GM12892 (cell line): ENCODE measurements at regions not wholly inside any gene's neighbourhood (a gene's known extent, or its start where the extent isn't known, plus 50 kb on each side); places are given as distances from the start of the nearest gene placed in this dataset.

Experiments
- DNase-seq: peaks from one replicate; pipeline ENCODE4 v3.0.0; 2011; ENCODE audit not compliant: insufficient read length
- FAIRE-seq: peaks from 2 replicates; lab custom pipeline; 2011; peaks lifted over from hg19 to GRCh38; lab: Jason Lieb, UNC
- POLR2A ChIP-seq: IDR thresholded peaks from 2 replicates; pipeline ENCODE4 v1.6.1; 2011; ENCODE audit warnings: low read depth, low read length, control low read depth
- POLR2AphosphoS5 ChIP-seq: IDR thresholded peaks from 2 replicates; pipeline ENCODE4 v1.6.1; 2011; ENCODE audit warnings: low read depth, low read length, control low read depth
- TAF1 ChIP-seq: IDR thresholded peaks from 2 replicates; pipeline ENCODE4 v1.6.1; 2011; ENCODE audit warnings: low read depth, mild to moderate bottlenecking, control low read depth, low read length, borderline replicate concordance

DNA sequence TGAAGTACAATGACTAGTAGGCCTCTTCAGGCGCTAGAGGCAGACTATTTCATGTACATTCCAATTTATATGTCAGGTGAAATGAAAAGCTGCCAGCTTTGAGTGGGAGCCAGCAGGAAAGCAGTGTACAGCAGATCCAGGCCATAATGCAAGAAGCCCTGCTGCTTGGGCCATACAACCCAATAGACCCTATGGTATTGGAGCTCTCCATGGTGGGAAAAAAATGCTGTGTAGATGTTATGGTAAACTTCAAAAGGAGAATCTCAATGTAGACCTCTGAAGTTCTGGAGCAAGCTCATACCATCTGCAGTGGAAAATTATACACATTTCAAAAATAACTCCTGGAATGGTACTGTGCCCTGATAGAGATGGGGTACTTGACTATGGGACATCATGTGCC, 71.5 kb upstream of the CD82 start:
- no peak for TF ChIP-seq POLR2AphosphoS5
- no peak for TF ChIP-seq POLR2A
- TF ChIP-seq TAF1: no peak
- DNase-seq: no peak
- no peak for FAIRE-seq

DNA sequence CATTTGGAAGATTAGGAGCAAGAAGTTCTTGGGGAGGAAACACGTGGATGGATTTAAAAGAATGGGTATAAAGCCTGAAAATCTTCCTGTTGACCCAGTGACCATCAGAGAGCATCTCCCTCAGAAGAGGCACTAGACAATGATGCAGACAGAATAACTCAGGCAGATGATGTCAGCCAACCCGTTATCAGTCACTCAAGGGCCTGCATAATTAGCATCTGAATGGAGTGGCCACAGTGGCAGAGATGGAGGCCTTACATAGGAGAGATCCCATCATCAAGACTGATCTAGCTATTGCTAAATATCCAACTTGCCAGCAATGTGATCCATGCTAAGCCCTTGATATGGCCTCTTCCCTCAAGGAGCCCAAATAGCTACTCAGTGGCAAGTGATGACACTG, 70.7 kb upstream of the CD82 start:
- no peak for FAIRE-seq

DNA sequence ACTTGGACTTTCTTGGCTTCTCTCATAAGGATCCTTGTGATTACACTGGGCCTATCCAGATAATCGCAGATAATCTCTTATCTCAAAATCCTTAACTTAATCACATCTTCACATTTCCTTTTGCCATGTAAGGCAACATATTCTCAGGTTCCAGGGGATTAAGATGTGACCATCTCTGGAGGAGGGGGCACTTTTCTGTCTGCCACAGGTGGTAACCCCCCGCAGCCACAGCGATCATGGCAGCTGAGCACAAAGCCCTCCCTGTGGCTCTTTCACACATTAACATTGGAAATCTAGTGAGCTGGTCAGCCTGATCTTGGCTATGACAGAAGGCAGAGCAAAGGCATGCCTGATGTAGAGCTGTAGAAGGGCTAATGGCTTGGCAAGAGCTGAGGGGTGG, 69.1 kb upstream of the CD82 start:
- no peak for TF ChIP-seq POLR2A
- no peak for TF ChIP-seq TAF1
- no peak for TF ChIP-seq POLR2AphosphoS5
- DNase-seq (no peak), FAIRE-seq (no peak)

More for the DNA sequence above, 70.7 kb upstream of the CD82 start:
- DNase-seq: no peak
- TF ChIP-seq POLR2AphosphoS5: no peak
- no peak for TF ChIP-seq POLR2A
- no peak for TF ChIP-seq TAF1

DNA sequence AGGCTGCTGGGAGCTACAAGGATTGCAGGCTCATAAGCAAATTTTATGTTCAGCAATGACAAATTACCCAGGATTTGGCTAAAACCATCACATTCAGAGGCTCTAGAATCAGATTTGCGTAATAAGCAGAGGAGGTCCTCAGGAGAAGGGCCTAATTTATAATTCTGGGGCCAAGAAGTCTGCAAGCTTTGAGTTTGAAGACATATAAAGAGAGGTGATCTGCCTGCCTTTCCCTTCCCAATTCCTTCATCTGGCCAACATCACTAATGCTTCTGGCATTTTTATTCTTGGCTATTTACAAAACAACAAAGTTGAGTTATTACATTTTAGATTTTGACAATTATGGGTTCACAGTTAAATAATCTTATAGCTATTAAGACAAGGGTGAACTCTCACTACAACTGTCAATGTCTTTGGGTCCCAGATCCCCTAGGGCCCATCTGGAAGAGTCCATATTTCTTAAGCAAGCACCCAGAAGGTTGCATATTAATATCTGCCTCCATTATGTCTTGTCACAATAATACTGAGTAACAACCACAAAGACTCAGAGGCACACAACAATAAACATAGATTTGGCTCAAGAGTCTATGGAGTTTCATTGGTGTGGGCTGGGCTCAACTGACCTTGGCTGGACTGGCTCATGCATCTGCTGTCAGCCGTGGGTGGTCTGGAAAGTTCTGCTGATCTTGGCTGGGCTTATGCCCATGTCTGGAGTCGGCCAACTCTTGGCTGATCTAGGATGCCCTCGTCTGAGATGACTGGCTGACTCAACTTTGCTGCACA, 67.2 kb upstream of the CD82 start:
- FAIRE-seq (peak; percentile 48), DNase-seq (no peak)
- TF ChIP-seq TAF1 (no peak), POLR2A (no peak), POLR2AphosphoS5 (no peak)

DNA sequence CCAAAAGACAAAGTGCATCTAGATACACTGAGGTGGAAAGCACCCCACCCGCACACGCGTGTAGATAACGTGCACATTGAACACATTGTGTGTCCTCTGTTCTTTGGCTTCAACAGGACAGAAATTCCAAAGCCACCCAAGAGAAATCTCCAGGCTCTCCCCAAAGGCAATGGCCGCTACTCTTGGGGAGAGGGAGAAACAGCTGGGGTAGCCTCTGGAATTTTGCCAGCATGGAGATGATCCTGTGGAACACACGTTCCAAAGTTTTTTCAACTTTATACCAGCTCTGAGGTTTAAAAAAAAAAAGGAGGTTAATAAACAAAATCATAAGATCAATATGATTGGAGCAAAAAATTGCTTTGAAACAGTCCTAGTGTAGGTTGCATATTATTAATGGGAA, 63.0 kb upstream of the CD82 start:
- TF ChIP-seq POLR2A (no peak), POLR2AphosphoS5 (no peak), TAF1 (no peak)
- no peak for FAIRE-seq

DNA sequence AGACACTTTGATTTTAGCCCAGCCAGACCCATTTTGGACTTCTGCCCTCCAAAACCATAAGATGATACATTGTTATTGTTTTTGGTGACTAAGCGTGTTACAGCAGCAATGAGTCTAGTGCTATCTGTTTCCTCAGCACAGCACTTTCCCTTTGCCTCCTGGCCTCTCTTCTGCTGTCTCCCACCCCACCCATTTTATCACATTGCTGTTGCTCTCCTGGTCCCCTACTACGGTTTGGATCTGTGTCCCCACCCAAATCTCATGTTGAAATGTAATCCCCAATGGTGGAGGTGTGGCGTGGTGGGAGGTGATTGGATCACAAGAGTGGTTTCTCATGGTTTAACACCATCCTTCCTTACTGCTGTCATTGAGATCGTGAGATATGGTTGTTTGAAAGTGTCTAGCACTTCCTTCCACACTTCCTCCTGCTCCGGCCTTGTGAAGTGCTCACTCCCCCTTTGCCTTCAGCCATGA, 59.8 kb upstream of the CD82 start:
- DNase-seq (no peak), FAIRE-seq (peak; percentile 14)
- TF ChIP-seq POLR2AphosphoS5: no peak
- TF ChIP-seq POLR2A: no peak
- TF ChIP-seq TAF1: no peak

More for the DNA sequence above, 63.0 kb upstream of the CD82 start:
- no peak for DNase-seq

DNA sequence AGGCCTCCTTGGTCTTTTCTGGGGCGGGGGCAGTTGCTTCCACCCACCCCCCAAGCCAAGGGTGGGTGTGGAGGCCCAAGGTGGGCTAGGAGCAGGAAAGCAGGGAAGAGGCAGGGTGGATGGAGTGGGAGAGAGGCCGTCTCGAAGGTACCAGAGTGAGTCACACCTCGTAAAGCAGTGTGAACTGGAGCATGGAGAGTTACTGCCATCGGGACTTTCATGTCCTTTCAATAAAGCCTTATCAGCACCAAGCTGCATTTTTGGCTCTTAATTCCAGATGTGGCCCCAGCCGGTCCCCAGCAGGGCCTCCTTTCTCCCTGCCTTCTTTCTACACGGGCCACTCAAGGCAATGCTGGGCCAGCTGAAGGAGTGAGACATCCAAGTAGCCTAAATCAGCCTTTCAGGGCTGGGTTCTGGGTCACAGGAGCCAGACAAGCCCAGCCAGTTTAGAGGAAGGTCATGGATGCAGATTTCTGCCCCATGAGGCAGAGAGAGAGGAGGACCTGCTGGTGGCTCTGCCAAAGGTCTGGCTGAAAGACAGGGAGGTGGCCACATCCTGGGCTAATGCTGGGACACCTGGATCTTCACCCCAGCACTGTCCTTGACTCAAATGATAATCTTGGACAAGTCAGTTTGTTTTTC, 59.0 kb upstream of the CD82 start:
- TF ChIP-seq POLR2AphosphoS5: no peak
- TF ChIP-seq TAF1: no peak
- no peak for TF ChIP-seq POLR2A
- DNase-seq (no peak), FAIRE-seq (no peak)

DNA sequence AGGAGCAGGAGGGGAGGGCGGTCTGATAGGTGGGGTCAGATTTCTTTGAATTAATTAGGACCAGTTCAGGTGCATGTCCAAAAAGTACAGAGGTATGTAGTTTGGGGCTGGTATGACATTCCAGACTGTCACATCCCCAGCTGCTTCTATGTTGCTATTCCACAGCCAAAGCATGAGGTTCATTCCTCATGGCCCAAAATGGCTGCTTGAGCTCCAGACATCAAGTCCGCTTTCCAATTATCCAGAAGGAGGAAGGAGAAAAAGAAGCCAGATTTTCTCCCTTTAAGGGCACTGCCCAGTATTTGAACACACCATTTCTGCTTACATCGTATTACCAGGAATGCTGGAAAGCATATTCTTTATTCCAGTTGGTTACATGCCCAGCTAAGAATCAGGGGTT, 58.0 kb upstream of the CD82 start:
- DNase-seq: no peak
- no peak for TF ChIP-seq TAF1
- no peak for TF ChIP-seq POLR2A
- no peak for FAIRE-seq

DNA sequence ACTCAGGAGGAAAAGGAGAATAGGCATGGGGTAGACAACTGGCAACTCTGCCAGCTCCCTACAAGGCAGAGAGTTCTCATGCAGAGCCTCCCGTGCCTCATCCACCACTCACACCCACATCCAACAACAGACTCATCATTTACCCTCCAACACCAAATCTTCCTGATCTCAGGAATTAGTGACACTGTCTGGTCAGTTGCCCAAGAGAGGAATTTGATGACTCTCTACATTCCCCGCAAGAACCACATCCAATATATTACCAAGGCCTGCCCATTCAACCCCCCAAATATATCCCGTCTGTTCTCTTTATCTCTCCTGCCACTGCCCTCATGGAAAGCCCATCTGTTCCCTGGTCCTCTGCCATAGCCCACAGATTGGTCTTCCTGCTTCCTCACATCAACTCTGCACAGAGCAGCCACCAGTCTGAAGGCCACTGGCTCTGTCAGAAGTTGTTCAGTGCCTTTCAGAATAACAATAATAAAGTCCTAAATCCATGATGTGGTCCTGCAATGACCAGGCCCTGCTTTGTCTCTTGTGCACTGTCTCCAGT, 57.5 kb upstream of the CD82 start:
- no peak for DNase-seq
- FAIRE-seq: no peak
- TF ChIP-seq POLR2AphosphoS5: no peak

DNA sequence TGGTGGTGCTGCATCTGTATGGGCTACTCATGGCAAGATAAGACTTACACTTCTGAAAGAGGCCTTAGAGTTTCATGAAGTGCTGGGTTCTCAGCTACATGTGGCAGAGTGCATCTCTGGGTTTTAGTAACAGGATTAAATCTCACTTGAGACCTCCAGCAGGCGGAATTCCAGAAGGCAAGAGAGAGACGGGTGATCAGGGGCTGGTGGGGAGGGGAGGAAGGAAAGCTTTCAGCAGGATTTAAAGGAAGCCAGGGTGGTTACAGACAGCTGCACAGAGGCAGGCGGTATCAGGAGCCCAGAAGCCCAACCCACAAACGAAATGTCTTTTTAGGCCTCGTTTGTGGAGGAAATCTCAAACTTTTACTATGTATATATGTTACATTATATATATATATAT, 56.2 kb upstream of the CD82 start:
- TF ChIP-seq POLR2A: no peak
- TF ChIP-seq TAF1: no peak
- no peak for TF ChIP-seq POLR2AphosphoS5
- no peak for FAIRE-seq
- DNase-seq: no peak

DNA sequence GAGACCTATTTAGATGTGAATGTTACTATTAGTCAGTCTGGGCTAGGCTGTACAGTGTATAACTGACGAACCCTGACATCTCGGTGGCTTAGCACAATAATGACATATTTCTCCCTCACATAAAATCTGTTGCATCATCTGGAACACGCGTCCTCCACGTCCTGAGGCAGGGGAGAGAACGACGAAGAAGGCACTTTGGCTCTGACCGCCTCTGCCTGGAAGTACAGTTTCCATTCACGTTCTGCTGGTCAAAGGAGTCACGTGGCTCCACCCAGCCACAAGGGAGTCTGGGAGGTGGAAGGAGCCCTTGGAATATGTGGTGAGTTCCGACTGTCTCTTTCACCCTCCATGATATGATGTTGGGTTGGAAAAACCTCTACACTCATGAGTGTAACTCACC, 55.1 kb upstream of the CD82 start:
- no peak for DNase-seq
- FAIRE-seq: no peak
- no peak for TF ChIP-seq POLR2A
- TF ChIP-seq TAF1: no peak
- TF ChIP-seq POLR2AphosphoS5: no peak

DNA sequence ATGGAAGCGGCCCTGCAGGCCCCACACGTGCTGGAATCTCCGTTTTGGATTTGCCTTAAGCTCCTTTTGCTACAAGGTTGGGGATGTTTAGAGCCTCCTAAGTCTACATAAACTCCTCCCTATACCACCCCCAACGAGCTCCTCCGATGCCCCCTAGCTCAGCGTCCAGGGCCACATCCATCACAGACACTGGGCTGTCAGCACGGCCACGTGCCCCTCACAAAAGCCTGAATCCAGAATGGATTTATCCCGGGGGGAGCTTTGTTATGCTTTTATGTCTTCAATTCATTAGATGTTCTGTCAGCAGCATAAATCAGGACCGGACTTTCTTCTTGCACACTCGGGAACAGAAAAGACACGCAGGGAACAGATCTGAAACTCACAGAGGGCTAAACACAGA, 52.6 kb upstream of the CD82 start:
- FAIRE-seq: no peak
- DNase-seq: no peak
- TF ChIP-seq TAF1 (no peak), POLR2A (no peak), POLR2AphosphoS5 (no peak)
